Stimulated activated CD4-positive, alpha-beta T cell treated with anti-CD3 and anti-CD28 coated beads, Interleukin-15, amount 100 ng/mL, for 24 hours (primary cell): ENCODE measurements at regions not wholly inside any gene's neighbourhood (a gene's known extent, or its start where the extent isn't known, plus 50 kb on each side); places are given as distances from the start of the nearest gene placed in this dataset.
"Not testable (repeated sequence)": the region's sequence is repeated elsewhere in the genome, so short reads cannot be mapped to it uniquely, and the experiment has no call there.

ENCODE experiments used
- DNase-seq: peaks from one replicate; pipeline ENCODE4 v3.0.0-alpha.2; 2020

GRCh38 chr9:64370344-64370743, 914.7 kb downstream of the FOXD4L5 start:
- not testable (repeated sequence) for DNase-seq

DNA sequence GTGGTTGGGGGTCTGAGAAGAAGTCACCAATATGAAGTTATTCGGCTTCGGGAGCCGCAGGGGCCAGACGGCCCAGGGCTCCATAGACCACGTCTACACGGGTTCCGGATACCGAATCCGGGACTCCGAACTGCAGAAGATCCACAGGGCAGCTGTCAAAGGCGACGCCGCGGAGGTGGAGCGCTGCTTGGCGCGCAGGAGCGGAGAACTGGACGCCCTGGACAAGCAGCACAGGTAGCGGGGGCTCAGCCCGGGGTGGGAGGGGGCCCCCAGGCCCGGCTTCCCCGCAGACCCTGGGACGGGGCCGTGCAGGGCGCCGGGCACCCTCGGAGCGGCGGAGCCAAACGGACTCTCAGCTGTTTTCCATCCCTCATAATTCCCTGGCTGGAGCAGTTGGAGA, 915.4 kb downstream of the FOXD4L5 start:
- DNase-seq: not testable (repeated sequence)

DNA sequence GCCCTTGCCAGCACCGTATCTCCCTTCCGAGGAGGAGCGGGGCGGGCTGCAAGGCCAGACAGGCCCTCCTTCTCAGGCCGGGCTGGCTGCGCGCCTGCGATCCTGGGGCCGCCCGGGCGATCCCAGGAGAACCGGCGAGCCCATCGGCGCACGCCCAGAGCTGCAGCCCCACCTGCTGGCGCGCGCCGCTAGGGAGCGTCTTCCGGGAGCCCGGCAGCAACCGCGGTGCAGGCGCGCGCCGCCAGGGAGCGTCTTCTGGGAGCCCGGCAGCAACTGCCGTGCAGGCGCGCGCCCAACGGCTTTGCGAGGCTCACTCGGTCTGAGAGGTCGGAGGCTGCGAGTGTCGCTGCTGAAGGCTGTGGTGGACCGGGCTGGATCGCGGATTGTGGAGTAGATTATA, 915.9 kb downstream of the FOXD4L5 start:
- peak; percentile 86 for DNase-seq

GRCh38 chr9:64368644-64368942, 916.4 kb downstream of the FOXD4L5 start:
- DNase-seq: not testable (repeated sequence)

DNA sequence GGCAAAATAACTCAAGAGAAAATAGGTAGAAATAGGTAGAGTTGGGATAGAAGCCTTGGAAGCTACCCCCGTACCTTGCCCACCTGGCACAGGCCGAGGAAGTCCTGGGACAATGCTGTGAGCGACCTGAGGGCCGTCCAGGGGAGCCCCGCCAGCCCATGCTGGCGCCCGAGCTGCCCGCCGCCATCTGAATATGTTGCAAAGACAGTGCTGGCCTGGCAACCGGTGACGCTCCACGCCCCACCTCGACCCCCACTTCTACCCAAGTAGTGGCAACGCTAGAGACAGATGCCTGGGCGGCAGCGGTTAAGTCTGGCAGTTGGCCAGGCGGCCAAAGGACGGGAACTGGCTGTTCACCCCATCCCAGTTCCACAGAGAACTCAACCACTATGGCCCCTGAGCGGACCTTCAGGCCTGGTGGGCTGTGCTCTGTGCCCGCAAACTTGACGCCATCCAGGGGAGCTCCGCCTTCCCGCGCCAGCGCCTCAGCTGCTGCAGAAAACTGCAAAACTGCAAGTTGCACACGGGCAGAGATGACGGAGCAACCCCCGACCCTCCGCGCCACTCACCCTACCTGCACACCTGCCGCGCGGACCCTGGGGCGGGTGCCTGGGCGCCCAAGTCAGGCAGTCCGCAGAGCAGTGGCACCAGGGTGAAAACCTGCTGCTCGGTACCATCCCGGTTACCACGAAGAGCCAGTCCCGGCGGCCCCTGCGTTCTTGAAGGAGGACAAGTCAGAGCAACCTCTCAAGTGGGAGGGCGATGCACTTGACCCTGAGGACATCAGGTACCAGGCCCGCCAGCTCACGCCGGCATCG, 917.0 kb downstream of the FOXD4L5 start:
- DNase-seq: peak; percentile 5
